Vagina (tissue), 2 donors: ENCODE measurements at regions not wholly inside any gene's neighbourhood (a gene's known extent, or its start where the extent isn't known, plus 50 kb on each side); places are given as distances from the start of the nearest gene placed in this dataset.

Source experiments
- CTCF ChIP-seq, 3 experiments: fragments of 450-650 bp in 2 of 3; fragments of 200-600 bp in 1 of 3; sonication (generic) in 1 of 3; IDR thresholded peaks; one replicate each; pipeline ENCODE4 v1.5.1; 2017 to 2019; ENCODE audit warnings: antibody characterized with exemption in 3 of 3, mild to moderate bottlenecking in 2 of 3, moderate library complexity in 2 of 3
- POLR2A ChIP-seq, 2 donors: fragments of 450-650 bp; IDR thresholded peaks; one replicate each; pipeline ENCODE4 v1.6.1; 2017; ENCODE audit warnings: antibody characterized with exemption in 2 of 2, mild to moderate bottlenecking in 2 of 2, moderate library complexity in 2 of 2
- POLR2AphosphoS5 ChIP-seq, 2 donors: sonication (generic); formaldehyde crosslinking; IDR thresholded peaks; one replicate each; pipeline ENCODE4 v1.9.0; 2017; ENCODE audit warnings: antibody characterized with exemption in 2 of 2, mild to moderate bottlenecking in 2 of 2, low read depth in 1 of 2; ENCODE audit not compliant: insufficient read depth in 1 of 2

- no peak for TF ChIP-seq CTCF (IDR thresholded peaks at IDR 0.05)
- no peak for TF ChIP-seq POLR2AphosphoS5 (IDR thresholded peaks at IDR 0.05; ENCODE audit: insufficient read depth in 1 of 2, low read depth in 1 of 2)
- TF ChIP-seq POLR2A (IDR thresholded peaks at IDR 0.05), result no peak
Measured at GRCh38 chr5:168101352-168101751, 190.1 kb upstream of the WWC1 start.
